Cardiac muscle cell (in vitro differentiated cells and primary cell): ENCODE measurements at regions not wholly inside any gene's neighbourhood (a gene's known extent, or its start where the extent isn't known, plus 50 kb on each side); places are given as distances from the start of the nearest gene placed in this dataset.

Experiments
- DNase-seq, 2 donors: peaks; one replicate each; pipeline versions ENCODE4 v3.0.0 to v3.0.0-alpha.2; 2010 to 2017; ENCODE audit warnings: low read depth in 1 of 2, low spot score in 1 of 2
- H3K27ac ChIP-seq: fragments of 200-600 bp; sonication (generic); 2 replicates; pipeline ENCODE4 v1.5.1; 2016
- H3K27me3 ChIP-seq: fragments of 200-600 bp; sonication (generic); 2 replicates; pipeline ENCODE4 v1.6.0; 2016; ENCODE audit warnings: control low read depth
- H3K36me3 ChIP-seq: fragments of 200-600 bp; sonication (generic); 2 replicates; pipeline ENCODE4 v1.5.1; 2016; ENCODE audit warnings: control low read depth
- H3K4me1 ChIP-seq: fragments of 200-600 bp; sonication (generic); 2 replicates; pipeline ENCODE4 v1.8.1; 2017; ENCODE audit warnings: low read depth, mild to moderate bottlenecking, mixed run types
- H3K4me3 ChIP-seq: fragments of 200-600 bp; sonication (generic); 2 replicates; pipeline ENCODE4 v1.5.1; 2016; ENCODE audit warnings: mild to moderate bottlenecking
- H3K9me3 ChIP-seq: fragments of 200-600 bp; sonication (generic); 2 replicates; pipeline ENCODE4 v1.5.1; 2017; ENCODE audit warnings: low read depth, mild to moderate bottlenecking, control low read depth
- CTCF ChIP-seq: IDR thresholded peaks from 2 replicates; pipeline ENCODE4 v1.5.1; 2012; ENCODE audit warnings: low read depth, mild to moderate bottlenecking, low read length

- DNase-seq = no peak
- TF ChIP-seq CTCF = no peak
- no peak overlapping the region for H3K4me3 ChIP-seq
- H3K4me1 ChIP-seq = peaks cover 4% of the 10 kb centered on the region
- H3K27ac ChIP-seq = no peak overlapping the region
- H3K36me3 ChIP-seq = no peaks in the 10 kb centered on the region
- no peaks in the 10 kb centered on the region for H3K27me3 ChIP-seq
- no peaks in the 10 kb centered on the region for H3K9me3 ChIP-seq
These were observed 203.5 kb downstream of the ZFP36L2 start for GRCh38 chr2:43022896-43023295.

GRCh38 chr2:43021791-43022509, 204.5 kb downstream of the ZFP36L2 start:
- no peaks in the 10 kb centered on the region for H3K36me3 ChIP-seq
- DNase-seq = no peak
- no peaks in the 10 kb centered on the region for H3K9me3 ChIP-seq
- H3K4me1 ChIP-seq = no peaks in the 10 kb centered on the region
- H3K4me3 ChIP-seq = no peak overlapping the region
- TF ChIP-seq CTCF = peak; percentile 23
- no peaks in the 10 kb centered on the region for H3K27me3 ChIP-seq
- no peak overlapping the region for H3K27ac ChIP-seq

- Histone ChIP-seq H3K9me3 (no peaks in the 10 kb centered on the region), H3K27me3 (no peaks in the 10 kb centered on the region), H3K4me1 (no peaks in the 10 kb centered on the region), H3K36me3 (no peaks in the 10 kb centered on the region), H3K27ac (no peak overlapping the region), H3K4me3 (no peak overlapping the region)
- DNase-seq = no peak
- TF ChIP-seq CTCF = no peak
These were observed 205.3 kb downstream of the ZFP36L2 start for GRCh38 chr2:43020990-43021669.

GRCh38 chr2:43020296-43020695, 206.1 kb downstream of the ZFP36L2 start:
- H3K27ac ChIP-seq = no peak overlapping the region
- no peaks in the 10 kb centered on the region for H3K36me3 ChIP-seq
- no peak for DNase-seq
- no peaks in the 10 kb centered on the region for H3K27me3 ChIP-seq
- H3K9me3 ChIP-seq = no peaks in the 10 kb centered on the region
- TF ChIP-seq CTCF = no peak
- no peaks in the 10 kb centered on the region for H3K4me1 ChIP-seq
- no peak overlapping the region for H3K4me3 ChIP-seq

- no peak overlapping the region for H3K4me3 ChIP-seq
- H3K9me3 ChIP-seq = no peaks in the 10 kb centered on the region
- H3K4me1 ChIP-seq = no peaks in the 10 kb centered on the region
- H3K36me3 ChIP-seq = no peaks in the 10 kb centered on the region
- H3K27me3 ChIP-seq = no peaks in the 10 kb centered on the region
- no peak overlapping the region for H3K27ac ChIP-seq
- DNase-seq = no peak
- TF ChIP-seq CTCF = no peak
These were observed 206.7 kb downstream of the ZFP36L2 start for GRCh38 chr2:43019536-43020183.
